GM08714 (cell line): ENCODE measurements at regions not wholly inside any gene's neighbourhood (a gene's known extent, or its start where the extent isn't known, plus 50 kb on each side); places are given as distances from the start of the nearest gene placed in this dataset.

Experiments
- H3K4me3 ChIP-seq: fragments of 200-500 bp; sonication (Bioruptor generic); 2 replicates; pipeline ENCODE4 v1.5.1; 2014; ENCODE audit warnings: mild to moderate bottlenecking, low read length, inconsistent platforms
- ZNF274 ChIP-seq: IDR thresholded peaks from 2 replicates; pipeline ENCODE4 v1.6.1; 2012; ENCODE audit warnings: mild to moderate bottlenecking, low read depth, low read length

- no peak overlapping the region for H3K4me3 ChIP-seq
- TF ChIP-seq ZNF274 = no peak
Observed at GRCh38 chr13:80552851-80553440, 212.0 kb upstream of the SPRY2 start.

GRCh38 chr13:80551650-80552497 is 210.9 kb upstream of the SPRY2 start:
- no peak overlapping the region for H3K4me3 ChIP-seq
- no peak for TF ChIP-seq ZNF274

GRCh38 chr13:80550971-80551441 is 210.1 kb upstream of the SPRY2 start:
- H3K4me3 ChIP-seq = no peak overlapping the region
- TF ChIP-seq ZNF274 = no peak

- no peak for TF ChIP-seq ZNF274
- no peak overlapping the region for H3K4me3 ChIP-seq
Observed at GRCh38 chr13:80548915-80549314, 208.0 kb upstream of the SPRY2 start.

- H3K4me3 ChIP-seq = no peak overlapping the region
- no peak for TF ChIP-seq ZNF274
Observed at GRCh38 chr13:80547885-80548825, 207.2 kb upstream of the SPRY2 start.

GRCh38 chr13:80547341-80547740 is 206.4 kb upstream of the SPRY2 start:
- TF ChIP-seq ZNF274 = no peak
- H3K4me3 ChIP-seq = no peak overlapping the region

- no peak for TF ChIP-seq ZNF274
- no peak overlapping the region for H3K4me3 ChIP-seq
Observed at GRCh38 chr13:80533175-80533574, 192.2 kb upstream of the SPRY2 start.

- no peak for TF ChIP-seq ZNF274
- H3K4me3 ChIP-seq = no peak overlapping the region
Observed at GRCh38 chr13:80530902-80531301, 190.0 kb upstream of the SPRY2 start.

- no peak for TF ChIP-seq ZNF274
- no peak overlapping the region for H3K4me3 ChIP-seq
Observed at GRCh38 chr13:80530191-80530590, 189.3 kb upstream of the SPRY2 start.

- H3K4me3 ChIP-seq = no peak overlapping the region
- TF ChIP-seq ZNF274 = no peak
Observed at GRCh38 chr13:80529734-80530133, 188.8 kb upstream of the SPRY2 start.

GRCh38 chr13:80528733-80529132 is 187.8 kb upstream of the SPRY2 start:
- TF ChIP-seq ZNF274 = no peak

GRCh38 chr13:80527400-80527799 is 186.5 kb upstream of the SPRY2 start:
- no peak overlapping the region for H3K4me3 ChIP-seq
- no peak for TF ChIP-seq ZNF274

More at GRCh38 chr13:80528733-80529132, 187.8 kb upstream of the SPRY2 start:
- H3K4me3 ChIP-seq = no peak overlapping the region

GRCh38 chr13:80524447-80525215 is 183.7 kb upstream of the SPRY2 start:
- H3K4me3 ChIP-seq = no peak overlapping the region
- no peak for TF ChIP-seq ZNF274
